NCI-H526 (cell line): ENCODE measurements at regions not wholly inside any gene's neighbourhood (a gene's known extent, or its start where the extent isn't known, plus 50 kb on each side); places are given as distances from the start of the nearest gene placed in this dataset.

ENCODE experiments used
- DNase-seq, 2 experiments: peaks; one replicate each; lab custom pipeline; 2025; lab: John Stamatoyannopoulos, UW

DNA sequence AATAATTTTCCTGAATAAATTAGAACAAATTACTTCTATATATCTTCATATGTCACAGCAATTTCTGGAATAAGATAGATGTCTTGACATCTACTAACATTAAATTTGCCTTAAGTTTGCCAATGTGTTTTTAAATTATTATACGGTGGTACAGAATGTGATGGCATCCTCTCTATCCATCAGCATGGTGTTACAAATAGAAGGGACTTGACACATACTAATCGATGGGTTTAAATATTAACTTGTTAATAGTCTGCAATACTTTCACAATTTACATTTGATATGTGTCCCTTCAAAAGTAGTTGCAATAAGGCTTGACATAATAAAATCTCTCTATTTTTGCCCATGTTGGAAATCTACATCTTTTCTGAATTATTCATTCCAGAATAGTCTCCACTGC lies 65.1 kb upstream of the PRR20A start:
- no peak for DNase-seq

DNA sequence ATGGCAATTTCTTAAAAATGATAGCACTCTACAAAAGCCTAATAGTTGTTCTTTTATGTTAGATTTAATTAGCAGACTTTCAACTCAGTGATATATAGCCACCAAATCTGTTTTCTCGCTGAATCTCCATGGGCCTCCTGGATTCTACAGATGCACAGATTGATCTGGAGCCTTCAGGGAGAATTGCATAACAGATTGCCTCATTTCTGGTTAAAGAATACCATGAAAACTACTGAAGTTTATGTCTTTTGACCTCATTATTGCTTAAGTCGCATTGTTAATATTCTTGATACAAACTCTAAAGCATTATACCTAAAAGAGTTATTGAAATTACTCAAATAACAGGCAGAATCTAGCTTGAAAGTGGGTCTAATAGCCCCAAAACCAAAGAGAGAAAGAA lies 53.7 kb upstream of the PRR20A start:
- DNase-seq, result no peak
